GM18907 (cell line): ENCODE measurements at regions not wholly inside any gene's neighbourhood (a gene's known extent, or its start where the extent isn't known, plus 50 kb on each side); places are given as distances from the start of the nearest gene placed in this dataset.
A peak's percentile ranks its signal among the peaks of the same experiment; 100 is the strongest.
"Not testable (repeated sequence)": the region's sequence is repeated elsewhere in the genome, so short reads cannot be mapped to it uniquely, and the experiment has no call there.

ENCODE experiments used
- ATAC-seq: cut with Tn5 transposase; IDR thresholded peaks from one replicate; pipeline ENCODE4 v1.9.1; 2021; ENCODE audit warnings: mild to moderate bottlenecking, moderate library complexity; ENCODE audit not compliant: unreplicated experiment

DNA sequence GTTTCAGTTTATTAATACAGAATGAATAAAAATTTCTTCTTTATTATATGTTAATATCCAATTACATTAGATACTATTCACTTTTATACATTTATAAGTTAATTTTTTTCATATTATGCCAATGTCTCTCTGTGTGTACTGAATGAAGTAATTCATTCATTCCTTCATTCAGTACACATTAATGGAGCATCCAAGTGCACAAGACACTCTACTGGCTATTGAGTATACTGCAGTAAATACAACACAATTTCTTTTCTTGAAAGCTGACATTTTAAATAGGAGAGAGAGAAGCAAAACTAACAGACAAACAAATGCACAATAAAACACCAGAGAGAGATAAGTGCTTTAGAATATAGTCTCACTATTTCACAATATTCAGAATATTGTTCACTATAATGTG is 1038.3 kb upstream of the SPRY2 start:
- no peak for ATAC-seq

- no peak for ATAC-seq
Observed at GRCh38 chr13:81377921-81378320, 1037.0 kb upstream of the SPRY2 start.

DNA sequence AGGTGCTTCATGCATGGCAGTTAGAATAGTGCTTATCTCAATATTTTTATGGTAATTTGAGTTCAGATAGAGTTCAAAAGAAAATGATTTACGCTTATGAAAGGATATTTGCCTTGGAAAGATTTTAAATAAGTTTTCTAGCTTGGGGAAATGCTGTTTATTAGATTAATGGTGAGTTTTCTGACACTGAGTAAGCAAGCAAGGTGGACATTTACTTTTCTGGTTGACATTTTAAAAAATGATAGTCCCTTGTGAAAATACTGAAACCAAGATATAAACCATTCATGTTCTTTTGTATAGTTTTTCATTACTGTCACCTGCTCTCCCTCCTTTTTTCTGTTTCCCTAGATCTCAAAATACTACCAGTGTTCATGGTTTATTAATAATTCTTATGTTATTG is 1034.8 kb upstream of the SPRY2 start:
- no peak for ATAC-seq

DNA sequence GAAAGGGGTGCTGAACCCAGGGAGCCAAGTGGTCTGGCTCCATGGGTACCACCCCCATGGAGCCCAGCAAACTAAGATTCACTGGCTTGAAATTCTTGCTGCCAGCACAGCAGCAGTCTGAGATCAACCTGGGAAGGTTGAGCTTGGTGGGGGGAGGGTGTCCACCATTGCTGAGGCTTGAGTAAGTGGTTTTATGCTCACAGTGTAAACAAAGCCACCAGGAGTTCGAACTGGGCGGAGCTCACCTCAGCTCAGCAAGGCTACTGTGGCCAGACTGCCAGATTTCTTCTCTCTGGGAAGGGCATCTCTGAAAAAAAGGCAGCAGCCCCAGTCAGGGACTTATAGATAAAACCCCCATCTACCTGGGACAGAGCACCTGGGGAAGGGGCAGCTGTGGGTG is 1021.8 kb upstream of the SPRY2 start:
- ATAC-seq = not testable (repeated sequence)

- ATAC-seq = no peak
Observed at GRCh38 chr13:81350056-81350455, 1009.1 kb upstream of the SPRY2 start.

DNA sequence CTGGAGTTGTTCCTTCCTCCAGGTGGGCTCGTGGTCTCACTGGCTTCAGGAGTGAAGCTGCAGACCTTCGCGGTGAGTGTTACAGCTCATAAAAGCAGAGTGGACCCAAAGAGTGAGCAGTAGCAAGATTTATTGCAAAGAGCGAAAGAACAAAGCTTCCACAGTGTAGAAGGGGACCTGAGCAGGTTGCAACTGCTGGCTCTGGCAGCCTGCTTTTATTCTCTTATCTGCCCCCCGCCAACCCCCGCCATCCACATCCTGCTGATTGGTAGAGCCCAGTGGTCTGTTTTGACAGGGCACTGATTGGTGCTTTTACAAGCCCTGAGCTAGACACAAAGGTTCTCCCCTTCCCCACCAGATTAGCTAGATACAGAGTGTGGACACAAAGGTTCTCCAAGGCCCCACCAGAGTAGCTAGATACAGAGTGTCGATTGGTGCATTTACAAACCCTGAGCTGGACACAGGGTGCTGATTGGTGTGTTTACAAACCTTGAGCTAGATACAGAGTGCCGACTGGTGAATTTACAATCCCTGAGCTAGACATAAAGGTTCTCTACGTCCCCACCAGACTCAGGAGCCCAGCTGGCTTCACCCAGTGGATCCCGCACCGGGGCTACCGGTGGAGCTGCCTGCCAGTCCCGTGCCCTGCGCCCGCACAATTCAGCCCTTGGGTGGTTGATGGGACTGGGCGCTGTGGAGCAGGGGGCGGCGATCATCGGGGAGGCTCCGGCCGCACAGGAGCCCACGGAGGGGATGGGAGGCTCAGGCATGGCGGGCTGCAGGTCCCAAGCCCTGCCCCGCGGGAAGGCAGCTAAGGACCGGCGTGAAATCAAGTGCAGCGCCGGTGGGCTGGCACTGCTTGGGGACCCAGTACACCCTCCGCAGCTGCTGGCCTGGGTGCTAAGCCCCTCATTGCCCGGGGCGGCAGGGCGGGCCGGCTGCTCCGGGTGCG is 999.5 kb upstream of the SPRY2 start:
- not testable (repeated sequence) for ATAC-seq

DNA sequence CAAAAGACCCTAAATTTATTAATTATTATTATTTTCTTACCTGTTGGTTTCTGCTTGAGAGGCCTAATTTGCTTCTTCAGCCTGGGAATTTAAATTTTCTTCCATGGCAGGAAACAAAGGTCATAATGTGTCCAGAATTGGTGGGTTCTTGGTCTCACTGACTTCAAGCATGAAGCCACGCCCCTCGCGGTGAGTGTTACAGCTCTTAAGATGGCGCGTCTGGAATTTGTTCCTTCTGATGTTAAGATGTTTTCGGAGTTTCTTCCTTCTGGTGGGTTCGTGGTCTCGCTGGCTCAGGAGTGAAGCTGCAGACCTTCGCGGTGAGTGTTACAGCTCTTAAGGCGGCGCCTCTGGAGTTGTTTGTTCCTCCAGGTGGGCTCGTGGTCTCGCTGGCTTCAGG is 998.7 kb upstream of the SPRY2 start:
- ATAC-seq = not testable (repeated sequence)

GRCh38 chr13:81334481-81334880 is 993.6 kb upstream of the SPRY2 start:
- ATAC-seq = no peak

- ATAC-seq = no peak
Observed at GRCh38 chr13:81326913-81327312, 986.0 kb upstream of the SPRY2 start.

DNA sequence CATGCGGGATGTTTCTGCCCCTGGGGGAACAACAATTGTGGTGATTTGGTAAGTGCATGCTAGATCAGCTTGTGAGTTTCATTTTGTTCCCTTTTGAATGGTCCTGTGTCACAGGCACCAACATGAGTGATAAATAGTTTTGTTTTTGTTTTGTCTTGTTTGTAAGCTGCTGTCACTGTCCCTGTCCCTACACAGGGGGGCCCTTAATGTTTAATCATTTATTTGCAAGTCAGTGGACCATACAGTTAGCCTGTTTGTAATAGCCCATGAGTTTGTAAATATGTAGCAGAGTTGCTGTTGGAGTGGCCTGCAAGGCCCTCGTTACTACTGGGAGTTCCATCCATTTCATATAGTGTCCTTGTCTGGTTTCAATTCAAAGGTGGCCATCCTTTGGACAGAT is 979.6 kb upstream of the SPRY2 start:
- ATAC-seq = peak; percentile 64

DNA sequence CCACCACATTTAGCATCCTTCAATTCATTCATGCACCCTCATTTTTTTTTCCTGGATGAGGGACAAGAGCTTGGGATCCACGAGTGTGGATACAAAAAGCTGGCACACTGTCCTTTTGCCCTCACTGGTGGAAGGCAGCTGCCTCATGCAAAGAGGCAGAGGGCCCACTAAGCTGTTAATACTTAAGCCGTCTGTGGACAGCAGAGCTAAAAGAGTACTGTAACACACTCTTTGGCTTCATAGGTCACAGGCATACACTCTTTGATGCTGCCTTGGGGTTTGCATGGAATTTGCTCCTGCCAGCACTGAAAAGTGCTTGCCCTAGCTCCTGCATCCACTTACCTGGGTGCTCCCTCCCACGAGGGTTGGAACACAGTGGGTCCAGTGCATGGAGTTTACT is 978.4 kb upstream of the SPRY2 start:
- ATAC-seq = no peak

- ATAC-seq = no peak
Observed at GRCh38 chr13:81318231-81319019, 977.5 kb upstream of the SPRY2 start.

- ATAC-seq = no peak
Observed at GRCh38 chr13:81314461-81314860, 973.5 kb upstream of the SPRY2 start.

GRCh38 chr13:81305928-81306327 is 965.0 kb upstream of the SPRY2 start:
- no peak for ATAC-seq

- no peak for ATAC-seq
Observed at GRCh38 chr13:81304121-81304659, 963.3 kb upstream of the SPRY2 start.

DNA sequence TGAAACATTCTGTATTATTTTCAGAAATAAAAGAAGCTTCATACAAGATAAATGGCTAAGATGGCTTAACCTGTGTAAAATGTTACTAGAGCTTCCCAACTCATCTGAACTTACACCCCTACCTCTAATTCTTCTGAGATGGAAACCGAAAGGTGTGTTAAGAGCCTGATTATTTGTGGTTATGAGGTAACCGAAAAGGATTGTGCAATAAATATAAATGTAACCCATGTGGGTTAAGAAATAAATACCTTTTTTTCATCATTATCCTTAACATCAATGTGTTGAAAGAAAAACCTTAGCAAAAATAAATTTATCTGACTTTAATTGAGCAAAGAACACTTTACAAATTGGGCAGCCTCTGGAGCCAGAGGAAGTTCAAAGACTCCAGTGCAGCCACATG is 961.8 kb upstream of the SPRY2 start:
- no peak for ATAC-seq

DNA sequence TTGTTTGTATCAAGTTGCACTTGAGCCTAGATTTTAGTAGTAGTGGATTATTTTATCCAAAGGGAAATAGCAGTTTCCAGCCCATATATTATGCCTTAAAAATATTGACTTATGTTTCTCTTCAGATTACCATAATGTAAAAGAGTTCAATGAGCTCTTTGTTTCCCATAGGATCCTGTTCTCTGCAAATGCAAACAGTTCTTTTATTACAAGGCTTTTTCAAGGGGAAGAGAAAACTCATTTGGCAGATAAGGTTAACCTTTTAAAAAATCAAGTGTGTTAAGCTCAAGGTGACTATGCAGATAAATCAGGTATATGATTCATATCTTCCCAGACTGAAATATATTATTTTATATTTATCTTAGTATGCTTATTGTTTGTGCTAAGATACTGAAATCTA is 961.2 kb upstream of the SPRY2 start:
- no peak for ATAC-seq

DNA sequence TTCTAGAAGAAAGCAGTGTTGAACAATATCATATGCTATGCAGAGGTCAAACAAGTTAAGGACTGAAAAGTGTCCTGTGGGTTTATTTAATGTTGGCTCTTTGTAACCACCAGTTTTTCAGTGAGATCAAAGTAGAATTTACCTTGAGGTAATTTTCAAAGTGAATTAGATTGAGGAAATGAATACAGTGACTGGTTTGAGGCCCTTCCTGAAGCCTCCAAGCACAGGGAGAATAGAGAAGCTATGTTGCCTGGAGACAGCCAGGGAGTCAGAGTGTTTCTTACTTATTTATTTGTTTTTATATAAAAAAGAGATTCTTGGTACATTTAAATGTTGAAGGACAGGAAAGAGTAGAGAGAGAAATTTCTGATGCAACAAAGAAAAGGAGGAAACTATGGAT is 954.3 kb upstream of the SPRY2 start:
- ATAC-seq = no peak

DNA sequence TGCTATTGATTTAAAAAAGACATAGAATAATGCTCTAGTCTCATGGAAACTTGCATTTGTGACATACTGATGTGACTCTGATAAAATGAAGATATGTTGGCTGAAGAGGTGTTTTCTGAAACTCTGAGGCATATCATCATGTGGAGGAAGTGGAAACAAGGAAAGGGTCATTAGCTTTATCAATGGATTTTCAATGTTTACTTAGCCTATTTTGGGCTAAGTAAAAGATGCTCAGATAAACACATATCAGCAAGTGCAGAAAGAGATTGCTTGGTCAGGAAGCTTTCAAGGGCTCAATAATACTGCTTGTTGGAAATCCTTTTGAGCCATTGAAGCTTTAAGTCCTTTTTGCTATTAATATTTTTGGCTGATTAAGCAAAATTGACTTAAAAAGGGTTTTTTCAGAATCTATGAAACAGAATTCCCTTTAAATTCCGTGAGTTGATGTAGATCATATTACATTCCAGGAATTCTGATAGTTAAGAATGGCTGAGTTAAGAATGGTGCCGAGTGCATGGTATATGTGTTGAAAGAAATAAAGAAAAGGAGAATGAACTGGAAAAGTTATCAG is 952.8 kb upstream of the SPRY2 start:
- ATAC-seq = no peak

DNA sequence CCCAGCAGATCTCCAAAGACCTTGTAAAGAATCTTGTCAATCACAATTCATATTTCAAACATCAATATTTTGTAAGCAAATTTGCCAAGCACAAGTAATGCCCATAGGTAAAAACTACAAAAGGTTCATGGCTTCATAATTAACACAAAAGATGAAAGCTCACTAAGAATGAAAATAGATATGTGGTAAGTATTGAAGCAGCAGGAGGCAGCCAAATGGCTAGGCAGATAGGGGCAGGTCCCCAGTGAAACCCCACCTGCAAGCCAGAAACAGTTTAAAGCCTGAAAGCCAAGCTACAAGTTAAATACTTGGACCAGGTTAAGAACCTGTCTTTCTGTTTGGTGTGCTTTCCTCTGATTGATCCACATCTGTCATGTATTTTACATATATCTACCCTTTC is 942.6 kb upstream of the SPRY2 start:
- no peak for ATAC-seq

- peak; percentile 58 for ATAC-seq
Observed at GRCh38 chr13:81283062-81283461, 942.1 kb upstream of the SPRY2 start.
